HG03442 (cell line): ENCODE measurements at regions not wholly inside any gene's neighbourhood (a gene's known extent, or its start where the extent isn't known, plus 50 kb on each side); places are given as distances from the start of the nearest gene placed in this dataset.

Experiments used
- ATAC-seq: cut with Tn5 transposase; IDR thresholded peaks from one replicate; pipeline ENCODE4 v1.9.1; 2021; ENCODE audit warnings: mild to moderate bottlenecking, moderate library complexity; ENCODE audit not compliant: unreplicated experiment

GRCh38 chr12:131606218-131606901 is 104.5 kb upstream of the SFSWAP start:
- no peak for ATAC-seq

- peak; percentile 86 for ATAC-seq
These were observed 103.0 kb upstream of the SFSWAP start for GRCh38 chr12:131607658-131608447.

- ATAC-seq = no peak
These were observed 101.9 kb upstream of the SFSWAP start for GRCh38 chr12:131608740-131609690.

DNA sequence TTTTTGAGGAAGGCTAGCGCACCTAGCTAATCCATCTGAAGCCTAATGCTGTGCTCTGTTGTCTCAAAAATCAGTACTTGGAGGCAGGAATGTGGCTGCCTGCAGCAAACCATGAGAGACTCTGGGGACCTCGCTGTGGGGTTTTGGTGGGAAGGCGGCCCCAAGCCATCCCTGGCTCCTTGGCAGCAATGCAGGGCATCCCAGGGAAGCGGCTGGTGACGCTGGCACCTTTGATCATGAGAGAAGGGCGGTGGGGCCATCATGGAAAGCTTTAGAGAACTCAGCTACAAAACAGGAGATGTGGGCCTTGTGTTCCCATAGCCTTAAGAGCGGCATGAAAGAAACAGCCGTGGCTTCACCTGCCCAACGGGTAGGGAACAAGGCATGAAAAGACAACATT is 101.1 kb upstream of the SFSWAP start:
- ATAC-seq = no peak

GRCh38 chr12:131610181-131610580 is 100.7 kb upstream of the SFSWAP start:
- no peak for ATAC-seq

DNA sequence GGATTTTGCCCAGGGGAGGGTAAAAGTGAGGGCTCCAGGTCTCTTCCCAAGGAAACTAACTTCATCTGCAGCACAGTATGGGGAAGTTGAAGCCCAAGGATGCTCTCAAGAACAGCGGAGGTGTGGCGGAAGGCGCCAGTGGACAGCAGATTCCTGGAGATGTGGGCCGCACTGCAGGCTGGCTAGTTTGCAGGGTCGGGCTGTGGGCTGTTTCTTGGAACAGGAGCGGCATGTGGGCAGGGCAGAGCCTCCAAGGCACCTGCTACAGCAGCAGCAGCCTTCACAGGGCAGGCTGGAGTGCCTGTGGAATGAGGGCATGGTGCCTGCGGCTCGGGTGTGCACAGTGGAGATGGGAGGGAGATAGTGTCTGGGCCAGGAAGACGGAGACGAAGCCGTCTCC is 100.0 kb upstream of the SFSWAP start:
- ATAC-seq = no peak

DNA sequence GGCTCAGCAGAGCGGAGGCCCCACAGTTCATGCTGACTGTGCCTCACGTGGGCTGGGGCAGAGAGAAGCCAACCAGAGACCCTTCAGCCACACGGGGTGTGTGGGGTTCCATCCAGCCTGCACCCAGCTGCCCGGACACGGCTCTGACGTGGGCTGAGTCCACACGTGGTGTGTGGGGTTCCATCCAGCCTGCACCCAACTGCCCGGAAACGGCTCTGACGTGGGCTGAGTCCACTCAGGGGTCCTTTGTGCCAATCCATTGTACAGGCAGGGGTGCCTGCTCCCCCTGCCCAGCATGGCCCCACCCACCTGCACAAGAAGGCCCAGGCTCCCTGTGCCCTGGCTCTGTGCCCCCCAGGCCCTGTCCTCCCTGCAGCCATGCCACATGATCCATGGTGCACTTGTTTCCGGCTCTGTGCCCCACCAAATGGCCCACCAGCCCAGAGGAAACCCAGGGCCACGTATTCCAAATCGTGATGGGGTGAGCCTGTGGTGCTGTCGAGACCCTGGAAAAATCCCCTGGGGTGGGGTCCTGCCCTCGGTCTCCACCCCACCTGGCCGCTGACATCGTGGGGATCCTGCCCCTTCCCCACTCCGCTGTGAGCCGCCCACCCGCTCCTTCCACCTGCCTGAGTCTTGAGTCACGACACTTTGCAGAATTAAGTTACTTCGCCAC is 99.3 kb upstream of the SFSWAP start:
- no peak for ATAC-seq

GRCh38 chr12:131612092-131612755 is 98.7 kb upstream of the SFSWAP start:
- no peak for ATAC-seq

- ATAC-seq = no peak
These were observed 97.7 kb upstream of the SFSWAP start for GRCh38 chr12:131613186-131613585.

- no peak for ATAC-seq
These were observed 97.2 kb upstream of the SFSWAP start for GRCh38 chr12:131613678-131614077.

DNA sequence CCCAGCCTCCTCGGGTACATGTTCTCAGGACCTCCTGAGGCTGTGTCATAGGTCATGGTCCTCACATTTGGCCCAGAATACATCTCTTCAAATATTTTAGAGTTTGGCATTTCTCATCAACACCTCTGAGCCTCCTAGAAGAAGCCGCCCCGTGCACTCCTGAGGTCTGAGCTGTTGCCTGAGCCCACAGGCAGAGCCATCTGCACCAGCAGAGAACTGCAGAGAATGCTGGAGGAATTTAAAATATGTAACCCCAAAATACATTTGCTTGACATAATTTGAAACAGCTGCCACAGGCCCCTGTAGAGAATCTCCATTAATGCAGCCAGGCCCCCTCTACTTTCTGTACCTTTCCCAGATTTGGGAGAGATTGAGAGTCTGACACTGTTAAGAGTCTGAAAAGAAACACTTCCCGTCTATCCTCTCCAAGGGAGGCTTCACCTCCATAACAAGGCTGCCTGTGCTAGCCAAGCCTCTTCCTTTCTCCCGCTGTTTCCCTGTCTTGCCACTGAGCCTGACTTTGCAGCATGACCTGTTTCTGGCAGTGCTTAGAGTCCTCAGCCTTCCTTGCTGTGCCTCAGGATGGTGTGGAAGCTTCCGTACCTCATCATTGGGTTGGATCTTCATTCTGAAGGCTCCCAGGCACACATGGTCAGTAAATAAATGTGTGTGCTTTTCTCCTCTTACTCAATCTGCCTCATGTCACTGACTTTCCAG is 95.4 kb upstream of the SFSWAP start:
- ATAC-seq = no peak

DNA sequence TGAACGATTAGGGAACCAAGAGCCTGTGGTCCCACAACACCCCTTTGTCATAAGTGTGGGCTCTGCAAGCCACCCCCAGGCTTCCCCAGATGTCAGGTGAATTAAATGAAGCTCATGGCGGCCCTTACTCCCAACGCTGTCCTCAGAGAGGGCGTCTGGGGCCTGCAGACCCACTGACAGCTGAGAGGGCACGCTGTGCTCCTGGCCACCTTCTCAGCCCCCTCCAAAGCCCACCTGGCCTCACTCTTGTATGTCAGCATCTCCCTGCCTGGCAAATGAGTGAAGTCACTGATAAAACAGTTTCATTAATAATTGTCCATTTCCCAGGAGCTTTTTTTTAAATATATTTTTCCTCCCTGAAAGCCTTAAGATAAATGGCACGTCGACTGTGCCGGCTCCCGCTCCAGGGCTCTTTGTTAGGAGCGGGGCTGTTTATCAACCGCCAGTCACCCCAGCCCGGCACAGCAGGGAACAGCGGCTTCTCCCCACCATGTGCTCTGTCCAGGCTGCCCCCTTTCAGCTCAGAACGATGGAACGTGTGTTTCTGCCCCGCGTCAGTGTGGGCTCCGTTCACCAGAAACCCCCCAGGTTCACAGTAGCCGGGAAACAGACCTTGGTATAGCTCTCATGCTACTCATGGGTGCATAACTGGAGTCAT is 94.7 kb upstream of the SFSWAP start:
- ATAC-seq = no peak

GRCh38 chr12:131616738-131617137 is 94.2 kb upstream of the SFSWAP start:
- ATAC-seq = no peak

- no peak for ATAC-seq
These were observed 93.7 kb upstream of the SFSWAP start for GRCh38 chr12:131617179-131617578.

GRCh38 chr12:131617596-131618302 is 93.1 kb upstream of the SFSWAP start:
- no peak for ATAC-seq

GRCh38 chr12:131618303-131618658 is 92.6 kb upstream of the SFSWAP start:
- no peak for ATAC-seq

DNA sequence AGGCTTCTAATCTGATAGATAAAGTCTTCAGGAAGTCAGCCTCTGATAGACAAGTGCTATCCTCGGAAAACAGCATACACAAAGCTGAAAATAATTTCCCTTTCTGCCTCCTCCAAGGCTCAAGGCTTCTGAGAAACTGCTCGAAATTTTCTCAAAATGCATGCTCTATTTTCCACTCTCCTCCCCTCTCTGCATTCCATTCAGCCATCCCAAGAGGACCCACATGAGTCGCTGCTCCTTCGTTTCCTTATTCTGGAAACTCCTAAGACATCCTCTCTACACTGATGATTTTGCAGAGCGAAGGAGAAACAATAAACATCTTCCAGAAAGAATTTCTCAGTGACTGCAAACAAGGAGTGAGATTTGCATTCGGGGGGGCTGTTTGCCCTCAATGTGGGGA is 92.2 kb upstream of the SFSWAP start:
- no peak for ATAC-seq

DNA sequence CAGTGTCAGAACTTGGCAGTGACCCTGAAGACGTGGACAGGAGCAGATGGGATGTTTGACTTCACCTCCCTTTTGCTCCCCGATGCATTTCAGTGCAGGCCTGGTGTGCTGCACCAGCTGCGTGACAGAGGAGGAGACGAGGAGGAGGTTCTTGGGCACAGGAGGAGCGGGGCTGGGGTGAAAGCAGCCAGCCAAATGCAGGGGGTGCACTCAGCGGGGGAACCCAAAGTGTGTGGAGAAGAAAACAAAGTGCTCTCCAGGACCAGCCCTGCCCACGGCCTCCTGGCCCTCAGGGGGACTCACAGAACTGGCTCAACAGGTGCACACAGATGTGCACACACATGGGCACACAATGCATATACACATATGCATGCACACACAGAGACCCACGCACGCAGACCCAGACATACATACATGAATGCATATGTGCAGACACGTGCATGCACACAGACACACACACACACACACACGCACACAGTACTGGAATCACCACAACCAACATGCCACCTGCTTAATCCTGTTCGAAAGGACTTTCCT is 91.7 kb upstream of the SFSWAP start:
- no peak for ATAC-seq
